ENCODE measurements at regions not wholly inside any gene's neighbourhood (a gene's known extent, or its start where the extent isn't known, plus 50 kb on each side); places are given as distances from the start of the nearest gene placed in this dataset.
A peak's percentile ranks its signal among the peaks of the same experiment; 100 is the strongest.

GRCh38 chr5:56639476-56639875 is 175.9 kb upstream of the MAP3K1 start:
- Histone ChIP-seq H3K36me3 (no peaks in the 10 kb centered on the region), H3K27me3 (no peaks in the 10 kb centered on the region), H3K4me1 (peaks cover 8 to 25% of the 10 kb centered on the region in 2 donors), H3K4me3 (no peak overlapping the region), H3K27ac (no peak overlapping the region), H3K9me3 (no peaks in the 10 kb centered on the region)
- intact Hi-C loops (cut with DNase I) = no loop called here
- TF ChIP-seq, protein P1, sequence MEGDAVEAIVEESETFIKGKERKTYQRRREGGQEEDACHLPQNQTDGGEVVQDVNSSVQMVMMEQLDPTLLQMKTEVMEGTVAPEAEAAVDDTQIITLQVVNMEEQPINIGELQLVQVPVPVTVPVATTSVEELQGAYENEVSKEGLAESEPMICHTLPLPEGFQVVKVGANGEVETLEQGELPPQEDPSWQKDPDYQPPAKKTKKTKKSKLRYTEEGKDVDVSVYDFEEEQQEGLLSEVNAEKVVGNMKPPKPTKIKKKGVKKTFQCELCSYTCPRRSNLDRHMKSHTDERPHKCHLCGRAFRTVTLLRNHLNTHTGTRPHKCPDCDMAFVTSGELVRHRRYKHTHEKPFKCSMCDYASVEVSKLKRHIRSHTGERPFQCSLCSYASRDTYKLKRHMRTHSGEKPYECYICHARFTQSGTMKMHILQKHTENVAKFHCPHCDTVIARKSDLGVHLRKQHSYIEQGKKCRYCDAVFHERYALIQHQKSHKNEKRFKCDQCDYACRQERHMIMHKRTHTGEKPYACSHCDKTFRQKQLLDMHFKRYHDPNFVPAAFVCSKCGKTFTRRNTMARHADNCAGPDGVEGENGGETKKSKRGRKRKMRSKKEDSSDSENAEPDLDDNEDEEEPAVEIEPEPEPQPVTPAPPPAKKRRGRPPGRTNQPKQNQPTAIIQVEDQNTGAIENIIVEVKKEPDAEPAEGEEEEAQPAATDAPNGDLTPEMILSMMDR (IDR thresholded peaks at IDR 0.05) = no peak
- ATAC-seq (no peak), DNase-seq (no peak)

DNA sequence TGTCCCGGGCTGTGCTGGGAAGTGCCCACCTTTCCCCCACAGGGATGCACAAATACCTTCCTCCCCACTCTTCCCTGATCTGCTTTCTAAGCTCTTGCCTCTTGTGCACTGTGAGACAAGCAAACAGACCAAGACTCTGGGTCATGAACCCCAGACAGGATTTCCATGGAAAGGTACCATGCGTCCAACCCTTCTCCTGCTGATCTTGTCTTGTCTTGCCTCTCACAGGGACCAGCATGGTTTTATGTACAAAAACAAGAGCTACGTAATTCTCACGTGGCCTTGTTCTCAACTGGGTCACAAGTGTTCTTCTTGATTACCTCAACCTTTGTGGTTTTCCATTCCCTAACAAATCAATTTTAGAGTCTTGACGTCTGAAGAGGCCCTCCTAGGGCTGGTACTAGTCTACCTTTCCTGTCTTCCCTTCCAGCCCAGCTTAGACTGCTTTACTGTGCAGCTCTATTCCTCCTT is 176.5 kb upstream of the MAP3K1 start:
- peak overlapping the region in 1 of 2 donors; percentile 6 for H3K27ac ChIP-seq

DNA sequence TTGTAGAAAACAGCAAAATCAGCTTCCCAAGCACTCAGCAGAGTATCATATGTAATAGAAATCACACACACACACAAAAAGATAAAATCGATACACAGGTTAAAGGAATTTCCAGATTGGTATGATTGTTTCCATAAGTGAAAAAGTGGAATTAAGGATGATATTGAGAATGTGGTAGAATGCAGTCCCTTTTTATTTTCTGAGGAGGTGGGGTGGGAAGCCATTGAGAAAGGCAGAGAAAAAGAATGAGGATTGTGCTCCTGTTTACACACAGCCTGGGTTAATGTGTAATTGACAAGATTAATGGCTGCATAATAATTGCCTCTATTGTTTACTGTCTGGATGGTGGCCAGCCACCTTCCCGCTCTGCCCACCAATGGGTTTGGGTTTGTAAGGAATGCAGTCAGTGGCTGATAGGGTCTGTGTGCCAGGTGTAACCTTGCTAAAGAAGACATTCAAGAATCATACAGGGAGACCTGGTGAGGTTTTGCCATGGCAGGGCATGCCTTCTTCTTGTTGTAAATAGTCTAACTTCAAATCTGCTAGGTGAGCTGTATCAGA is 177.2 kb upstream of the MAP3K1 start:
- Histone ChIP-seq H3K27ac (peak overlapping the region in 1 of 2 donors; percentile 6), H3K27me3 (no peaks in the 10 kb centered on the region), H3K9me3 (no peaks in the 10 kb centered on the region), H3K4me1 (peaks cover 8 to 25% of the 10 kb centered on the region in 2 donors), H3K4me3 (no peak overlapping the region), H3K36me3 (no peaks in the 10 kb centered on the region)
- TF ChIP-seq, protein P1 (IDR thresholded peaks at IDR 0.05) = no peak
- no peak for DNase-seq
- intact Hi-C loops (cut with DNase I) = no loop called here
- ATAC-seq = peak; percentile 23

More for the DNA sequence above, 176.5 kb upstream of the MAP3K1 start:
- peaks cover 8 to 25% of the 10 kb centered on the region in 2 donors for H3K4me1 ChIP-seq
- H3K27me3 ChIP-seq = no peaks in the 10 kb centered on the region
- intact Hi-C loops (cut with DNase I) = no loop called here
- TF ChIP-seq, protein P1 (IDR thresholded peaks at IDR 0.05) = no peak
- no peaks in the 10 kb centered on the region for H3K9me3 ChIP-seq
- no peak overlapping the region for H3K4me3 ChIP-seq
- no peaks in the 10 kb centered on the region for H3K36me3 ChIP-seq
- peak; percentile 69 for ATAC-seq
- no peak for DNase-seq

DNA sequence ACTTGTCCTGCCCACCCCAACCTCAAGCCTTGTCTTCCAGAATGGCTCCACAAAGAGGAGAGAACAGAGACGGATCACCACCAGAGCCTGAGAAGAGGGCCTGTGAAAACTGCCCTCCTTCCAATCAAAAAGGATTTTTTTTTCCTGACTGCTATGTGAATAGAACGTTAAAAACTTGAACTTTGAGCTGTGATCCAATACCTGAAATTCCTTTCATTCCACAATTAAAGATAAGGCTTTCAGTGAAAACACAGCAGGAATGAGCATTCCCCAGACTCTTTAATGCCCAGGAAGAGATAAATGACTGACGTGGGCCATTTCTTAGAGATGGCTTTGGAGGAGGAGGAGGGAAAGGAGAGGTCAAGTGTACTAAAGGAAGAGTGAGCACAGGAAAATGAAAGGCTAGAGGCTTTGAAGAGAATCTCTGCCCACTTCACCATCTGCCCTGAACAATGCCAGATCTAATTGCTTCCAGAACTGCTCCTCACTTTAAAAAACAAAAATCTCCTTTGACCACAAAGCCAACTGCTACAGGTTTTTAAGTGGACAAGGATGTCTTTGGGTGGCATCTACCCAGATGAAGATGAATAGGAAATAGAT is 177.9 kb upstream of the MAP3K1 start:
- H3K4me1 ChIP-seq = peaks cover 8 to 25% of the 10 kb centered on the region in 2 donors
- no peak overlapping the region for H3K27ac ChIP-seq
- intact Hi-C loops (cut with DNase I) = no loop called here
- DNase-seq (no peak), ATAC-seq (no peak)
- TF ChIP-seq, protein P1 (IDR thresholded peaks at IDR 0.05) = no peak
- H3K36me3 ChIP-seq = no peaks in the 10 kb centered on the region
- H3K4me3 ChIP-seq = no peak overlapping the region
- no peaks in the 10 kb centered on the region for H3K27me3 ChIP-seq
- no peaks in the 10 kb centered on the region for H3K9me3 ChIP-seq

DNA sequence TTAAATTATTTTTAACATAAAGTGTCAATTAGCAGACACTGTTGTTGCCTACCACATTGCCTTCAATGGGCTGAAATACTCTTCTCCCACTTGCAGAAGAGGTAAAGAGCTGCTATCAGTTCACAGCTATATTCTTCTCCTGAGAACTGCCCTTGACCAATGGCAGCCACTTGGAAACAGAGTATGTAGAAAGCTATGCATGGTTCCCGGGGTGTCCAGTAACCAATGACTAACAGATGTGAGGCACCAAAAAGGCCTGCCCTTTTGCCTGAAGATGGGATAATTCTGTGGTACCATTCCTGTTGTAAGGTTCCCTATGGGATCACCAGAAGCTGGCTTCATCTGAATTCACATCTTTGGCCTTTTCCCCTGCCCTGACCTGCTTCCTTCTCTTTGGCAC is 181.4 kb upstream of the MAP3K1 start:
- ATAC-seq = no peak
- no peak overlapping the region for H3K27ac ChIP-seq
- H3K4me3 ChIP-seq = no peak overlapping the region
- peaks cover 0 to 3% of the 10 kb centered on the region in 2 donors for H3K4me1 ChIP-seq
- no peaks in the 10 kb centered on the region for H3K27me3 ChIP-seq
- TF ChIP-seq, protein P1 (IDR thresholded peaks at IDR 0.05) = no peak
- DNase-seq = no peak
- H3K36me3 ChIP-seq = no peaks in the 10 kb centered on the region
- no peaks in the 10 kb centered on the region for H3K9me3 ChIP-seq
- intact Hi-C loops (cut with DNase I) = no loop called here

All from left lung (tissue), 4 donors.